ENCODE measurements at regions not wholly inside any gene's neighbourhood (a gene's known extent, or its start where the extent isn't known, plus 50 kb on each side); places are given as distances from the start of the nearest gene placed in this dataset.

GRCh38 chr2:15852811-15853210, 87.5 kb upstream of the MYCN start:
- no peaks in the 10 kb centered on the region for H3K27me3 ChIP-seq (replicated peaks; ENCODE audit: control insufficient read depth, insufficient read depth, low read length)
- no peaks in the 10 kb centered on the region for H3K9me3 ChIP-seq (ENCODE audit: control insufficient read depth, low read length)
- H3K4me1 ChIP-seq (ENCODE audit: control insufficient read depth, insufficient read depth, low read length): no peaks in the 10 kb centered on the region
- no peak overlapping the region for H3K9ac ChIP-seq (ENCODE audit: low read length)
- H3K4me3 ChIP-seq (ENCODE audit: low read length): no peak overlapping the region
- no peak for DNase-seq (ENCODE audit: low read depth)
- no peaks in the 10 kb centered on the region for H3K36me3 ChIP-seq (ENCODE audit: control insufficient read depth, insufficient read depth, low read length, severe bottlenecking)

GRCh38 chr2:15853903-15854302, 86.4 kb upstream of the MYCN start:
- no peak overlapping the region for H3K4me3 ChIP-seq (ENCODE audit: low read length)
- no peaks in the 10 kb centered on the region for H3K4me1 ChIP-seq (ENCODE audit: control insufficient read depth, insufficient read depth, low read length)
- H3K9me3 ChIP-seq (ENCODE audit: control insufficient read depth, low read length): no peaks in the 10 kb centered on the region
- H3K36me3 ChIP-seq (ENCODE audit: control insufficient read depth, insufficient read depth, low read length, severe bottlenecking): no peaks in the 10 kb centered on the region
- no peak for DNase-seq (ENCODE audit: low read depth)
- H3K27me3 ChIP-seq (replicated peaks; ENCODE audit: control insufficient read depth, insufficient read depth, low read length): no peaks in the 10 kb centered on the region
- no peak overlapping the region for H3K9ac ChIP-seq (ENCODE audit: low read length)

GRCh38 chr2:15855766-15856260, 84.5 kb upstream of the MYCN start:
- no peaks in the 10 kb centered on the region for H3K36me3 ChIP-seq (ENCODE audit: control insufficient read depth, insufficient read depth, low read length, severe bottlenecking)
- no peak overlapping the region for H3K4me3 ChIP-seq (ENCODE audit: low read length)
- H3K4me1 ChIP-seq (ENCODE audit: control insufficient read depth, insufficient read depth, low read length): no peaks in the 10 kb centered on the region
- H3K9me3 ChIP-seq (ENCODE audit: control insufficient read depth, low read length): no peaks in the 10 kb centered on the region
- no peak for DNase-seq (ENCODE audit: low read depth)
- H3K27me3 ChIP-seq (replicated peaks; ENCODE audit: control insufficient read depth, insufficient read depth, low read length): peaks cover 2% of the 10 kb centered on the region
- no peak overlapping the region for H3K9ac ChIP-seq (ENCODE audit: low read length)

GRCh38 chr2:15856318-15856717, 84.0 kb upstream of the MYCN start:
- H3K27me3 ChIP-seq (replicated peaks; ENCODE audit: control insufficient read depth, insufficient read depth, low read length): peaks cover 5% of the 10 kb centered on the region
- no peak overlapping the region for H3K9ac ChIP-seq (ENCODE audit: low read length)
- H3K4me1 ChIP-seq (ENCODE audit: control insufficient read depth, insufficient read depth, low read length): no peaks in the 10 kb centered on the region
- H3K36me3 ChIP-seq (ENCODE audit: control insufficient read depth, insufficient read depth, low read length, severe bottlenecking): no peaks in the 10 kb centered on the region
- no peak overlapping the region for H3K4me3 ChIP-seq (ENCODE audit: low read length)
- no peak for DNase-seq (ENCODE audit: low read depth)
- no peaks in the 10 kb centered on the region for H3K9me3 ChIP-seq (ENCODE audit: control insufficient read depth, low read length)

GRCh38 chr2:15858466-15858865, 81.9 kb upstream of the MYCN start:
- Histone ChIP-seq H3K9me3 (ENCODE audit: control insufficient read depth, low read length) (no peaks in the 10 kb centered on the region), H3K27me3 (replicated peaks; ENCODE audit: control insufficient read depth, insufficient read depth, low read length) (peaks cover 5% of the 10 kb centered on the region), H3K9ac (ENCODE audit: low read length) (no peak overlapping the region), H3K4me3 (ENCODE audit: low read length) (no peak overlapping the region), H3K4me1 (ENCODE audit: control insufficient read depth, insufficient read depth, low read length) (no peaks in the 10 kb centered on the region), H3K36me3 (ENCODE audit: control insufficient read depth, insufficient read depth, low read length, severe bottlenecking) (no peaks in the 10 kb centered on the region)
- no peak for DNase-seq (ENCODE audit: low read depth)

- Histone ChIP-seq H3K36me3 (ENCODE audit: control insufficient read depth, insufficient read depth, low read length, severe bottlenecking) (no peaks in the 10 kb centered on the region), H3K4me3 (ENCODE audit: low read length) (no peak overlapping the region), H3K4me1 (ENCODE audit: control insufficient read depth, insufficient read depth, low read length) (no peaks in the 10 kb centered on the region), H3K9me3 (ENCODE audit: control insufficient read depth, low read length) (no peaks in the 10 kb centered on the region), H3K9ac (ENCODE audit: low read length) (no peak overlapping the region), H3K27me3 (replicated peaks; ENCODE audit: control insufficient read depth, insufficient read depth, low read length) (peaks cover 5% of the 10 kb centered on the region)
- DNase-seq (ENCODE audit: low read depth): no peak
Observed at GRCh38 chr2:15860051-15860663, 80.2 kb upstream of the MYCN start.

- Histone ChIP-seq H3K36me3 (ENCODE audit: control insufficient read depth, insufficient read depth, low read length, severe bottlenecking) (no peaks in the 10 kb centered on the region), H3K4me3 (ENCODE audit: low read length) (no peak overlapping the region), H3K9ac (ENCODE audit: low read length) (no peak overlapping the region), H3K27me3 (replicated peaks; ENCODE audit: control insufficient read depth, insufficient read depth, low read length) (peaks cover 5% of the 10 kb centered on the region), H3K9me3 (ENCODE audit: control insufficient read depth, low read length) (no peaks in the 10 kb centered on the region), H3K4me1 (ENCODE audit: control insufficient read depth, insufficient read depth, low read length) (no peaks in the 10 kb centered on the region)
- DNase-seq (ENCODE audit: low read depth): no peak
Observed at GRCh38 chr2:15860760-15861159, 79.6 kb upstream of the MYCN start.

GRCh38 chr2:15861172-15861822, 79.1 kb upstream of the MYCN start:
- Histone ChIP-seq H3K4me1 (ENCODE audit: control insufficient read depth, insufficient read depth, low read length) (no peaks in the 10 kb centered on the region), H3K27me3 (replicated peaks; ENCODE audit: control insufficient read depth, insufficient read depth, low read length) (peaks cover 5% of the 10 kb centered on the region), H3K36me3 (ENCODE audit: control insufficient read depth, insufficient read depth, low read length, severe bottlenecking) (no peaks in the 10 kb centered on the region), H3K9ac (ENCODE audit: low read length) (no peak overlapping the region), H3K9me3 (ENCODE audit: control insufficient read depth, low read length) (no peaks in the 10 kb centered on the region), H3K4me3 (ENCODE audit: low read length) (no peak overlapping the region)
- DNase-seq (ENCODE audit: low read depth): no peak

- Histone ChIP-seq H3K36me3 (ENCODE audit: control insufficient read depth, insufficient read depth, low read length, severe bottlenecking) (no peaks in the 10 kb centered on the region), H3K9me3 (ENCODE audit: control insufficient read depth, low read length) (no peaks in the 10 kb centered on the region), H3K4me3 (ENCODE audit: low read length) (no peak overlapping the region), H3K9ac (ENCODE audit: low read length) (no peak overlapping the region), H3K4me1 (ENCODE audit: control insufficient read depth, insufficient read depth, low read length) (no peaks in the 10 kb centered on the region), H3K27me3 (replicated peaks; ENCODE audit: control insufficient read depth, insufficient read depth, low read length) (peaks cover 5% of the 10 kb centered on the region)
- DNase-seq (ENCODE audit: low read depth): no peak
Observed at GRCh38 chr2:15861898-15862297, 78.5 kb upstream of the MYCN start.

GRCh38 chr2:15863089-15863488, 77.3 kb upstream of the MYCN start:
- DNase-seq (ENCODE audit: low read depth): no peak
- no peaks in the 10 kb centered on the region for H3K36me3 ChIP-seq (ENCODE audit: control insufficient read depth, insufficient read depth, low read length, severe bottlenecking)
- no peaks in the 10 kb centered on the region for H3K4me1 ChIP-seq (ENCODE audit: control insufficient read depth, insufficient read depth, low read length)
- H3K4me3 ChIP-seq (ENCODE audit: low read length): no peak overlapping the region
- peaks cover 5% of the 10 kb centered on the region for H3K9me3 ChIP-seq (ENCODE audit: control insufficient read depth, low read length)
- no peak overlapping the region for H3K9ac ChIP-seq (ENCODE audit: low read length)
- peaks cover 5% of the 10 kb centered on the region for H3K27me3 ChIP-seq (replicated peaks; ENCODE audit: control insufficient read depth, insufficient read depth, low read length)

- Histone ChIP-seq H3K9ac (ENCODE audit: low read length) (no peak overlapping the region), H3K4me1 (ENCODE audit: control insufficient read depth, insufficient read depth, low read length) (no peaks in the 10 kb centered on the region), H3K4me3 (ENCODE audit: low read length) (no peak overlapping the region), H3K9me3 (ENCODE audit: control insufficient read depth, low read length) (peaks cover 5% of the 10 kb centered on the region), H3K36me3 (ENCODE audit: control insufficient read depth, insufficient read depth, low read length, severe bottlenecking) (no peaks in the 10 kb centered on the region), H3K27me3 (replicated peaks; ENCODE audit: control insufficient read depth, insufficient read depth, low read length) (peaks cover 5% of the 10 kb centered on the region)
- DNase-seq (ENCODE audit: low read depth): no peak
Observed at GRCh38 chr2:15863494-15864175, 76.7 kb upstream of the MYCN start.
